Neuronal stem cell (in vitro differentiated cells): ENCODE measurements at regions not wholly inside any gene's neighbourhood (a gene's known extent, or its start where the extent isn't known, plus 50 kb on each side); places are given as distances from the start of the nearest gene placed in this dataset.

Experiments
- DNase-seq: peaks from one replicate; pipeline ENCODE4 v3.0.0-alpha.2; 2013; ENCODE audit warnings: low spot score
- H2AFZ ChIP-seq: one replicate; pipeline ENCODE4 v1.6.1; 2013; ENCODE audit warnings: mild to moderate bottlenecking, low read length, inconsistent platforms
- H2AK5ac ChIP-seq: 2 replicates; pipeline ENCODE4 v1.6.1; 2013; ENCODE audit warnings: low read depth, mild to moderate bottlenecking, inconsistent platforms, low read length, moderate library complexity, mixed read lengths
- H2BK120ac ChIP-seq: 2 replicates; pipeline ENCODE4 v1.6.1; 2013; ENCODE audit warnings: low read depth, mild to moderate bottlenecking, inconsistent platforms, low read length, moderate library complexity, mixed read lengths
- H2BK12ac ChIP-seq: one replicate; pipeline ENCODE4 v1.6.1; 2013; ENCODE audit warnings: low read length, inconsistent platforms
- H2BK15ac ChIP-seq: 2 replicates; pipeline ENCODE4 v1.6.1; 2013; ENCODE audit warnings: mild to moderate bottlenecking, low read length, inconsistent platforms, mixed read lengths
- H2BK5ac ChIP-seq: one replicate; pipeline ENCODE4 v1.6.1; 2013; ENCODE audit warnings: inconsistent platforms, mild to moderate bottlenecking, low read length, moderate library complexity
- H3K14ac ChIP-seq: one replicate; pipeline ENCODE4 v1.6.1; 2013; ENCODE audit warnings: low read length, inconsistent platforms
- H3K18ac ChIP-seq: 2 replicates; pipeline ENCODE4 v1.6.1; 2013; ENCODE audit warnings: low read length, inconsistent platforms
- H3K23ac ChIP-seq: 2 replicates; pipeline ENCODE4 v1.6.1; 2013; ENCODE audit warnings: low read depth, mild to moderate bottlenecking, mixed read lengths, low read length, inconsistent platforms; ENCODE audit not compliant: poor library complexity
- H3K27ac ChIP-seq: replicated peaks from 3 replicates; pipeline ENCODE4 v1.5.1; 2013; ENCODE audit warnings: low read length, inconsistent platforms
- H3K27me3 ChIP-seq, 3 experiments: 2 replicates each; pipeline ENCODE4 v1.6.1; 2013; ENCODE audit warnings: low read length in 3 of 3, mild to moderate bottlenecking in 2 of 3, inconsistent platforms in 1 of 3, low read depth in 1 of 3, mixed read lengths in 1 of 3, moderate library complexity in 1 of 3; ENCODE audit not compliant: control insufficient read depth in 3 of 3, insufficient read depth in 3 of 3
- H3K36me3 ChIP-seq, 2 donors: replicated peaks in 1 of 2; 2 replicates each; pipeline ENCODE4 v1.6.1; 2013; ENCODE audit warnings: low read length in 2 of 2; ENCODE audit not compliant: control insufficient read depth in 2 of 2, insufficient read depth in 2 of 2
- H3K4ac ChIP-seq: 2 replicates; pipeline ENCODE4 v1.6.1; 2013; ENCODE audit warnings: inconsistent platforms, mild to moderate bottlenecking, low read length, moderate library complexity
- H3K4me1 ChIP-seq, 2 donors: 1 replicate in 1 of 2; 2 replicates in 1 of 2; pipeline ENCODE4 v1.6.1; 2013; ENCODE audit warnings: low read length in 2 of 2, low read depth in 1 of 2; ENCODE audit not compliant: control insufficient read depth in 2 of 2, insufficient read depth in 1 of 2
- H3K4me2 ChIP-seq: one replicate; pipeline ENCODE4 v1.6.1; 2013; ENCODE audit warnings: mild to moderate bottlenecking, low read length, inconsistent platforms; ENCODE audit not compliant: insufficient read depth, poor library complexity, severe bottlenecking
- H3K4me3 ChIP-seq, 2 donors: 2 replicates each; pipeline ENCODE4 v1.5.1; 2013; ENCODE audit warnings: low read length in 2 of 2, mild to moderate bottlenecking in 2 of 2, inconsistent platforms in 1 of 2, moderate library complexity in 1 of 2
- H3K79me1 ChIP-seq: one replicate; pipeline ENCODE4 v1.6.1; 2013; ENCODE audit warnings: low read depth, mild to moderate bottlenecking, inconsistent platforms, low read length, moderate library complexity
- H3K9ac ChIP-seq: one replicate; pipeline ENCODE4 v1.6.1; 2013; ENCODE audit warnings: mild to moderate bottlenecking, low read depth, low read length, inconsistent platforms; ENCODE audit not compliant: poor library complexity
- H3K9me3 ChIP-seq, 2 donors: replicated peaks in 1 of 2; 2 replicates each; pipeline versions ENCODE3 to v1.6.1; 2013; ENCODE audit warnings: low read length in 2 of 2, mild to moderate bottlenecking in 2 of 2, inconsistent platforms in 1 of 2, low read depth in 1 of 2, mixed read lengths in 1 of 2, moderate library complexity in 1 of 2; ENCODE audit not compliant: control insufficient read depth in 2 of 2, insufficient read depth in 1 of 2
- H4K8ac ChIP-seq: one replicate; pipeline ENCODE4 v1.6.1; 2013; ENCODE audit warnings: low read depth, mild to moderate bottlenecking, inconsistent platforms, low read length, moderate library complexity
- H4K91ac ChIP-seq: one replicate; pipeline ENCODE4 v1.6.1; 2013; ENCODE audit warnings: low read length, low read depth, mild to moderate bottlenecking, inconsistent platforms; ENCODE audit not compliant: poor library complexity
- WGBS, 2 donors: extraction: QIAGEN DNeasy Blood & Tissue Kit; methylation state at CpG; one replicate each; pipeline ENCODE4 v1.1.7; 2013; ENCODE audit warnings: missing lambda C conversion rate in 2 of 2, mixed read lengths in 1 of 2; ENCODE audit not compliant: insufficient read length in 2 of 2, insufficient replicate concordance in 1 of 2; ENCODE audit errors: extremely low coverage in 2 of 2; 5-methylcytosine and 5-hydroxymethylcytosine counted together

- Histone ChIP-seq H2BK12ac (no peak overlapping the region), H3K14ac (no peak overlapping the region), H2BK120ac (no peak overlapping the region), H3K9ac (no peak overlapping the region), H2AK5ac (no peak overlapping the region), H3K4me3 (no peak overlapping the region), H3K79me1 (no peaks in the 10 kb centered on the region), H2BK5ac (no peak overlapping the region), H2AFZ (no peak overlapping the region), H3K4ac (no peak overlapping the region), H3K18ac (no peak overlapping the region), H3K27ac (no peak overlapping the region), H3K4me1 (no peaks in the 10 kb centered on the region), H3K36me3 (no peaks in the 10 kb centered on the region), H2BK15ac (no peak overlapping the region), H3K23ac (no peak overlapping the region), H3K27me3 (no peaks in the 10 kb centered on the region), H4K91ac (no peak overlapping the region), H3K9me3 (no peaks in the 10 kb centered on the region), H3K4me2 (no peak overlapping the region), H4K8ac (no peak overlapping the region)
- DNase-seq, result no peak
- WGBS, 2 donors, result no CpG with 5 or more reads among the region's 6 CpGs
Observed at GRCh38 chr6:105785066-105785811, 300.9 kb upstream of the PRDM1 start.

- no peak for DNase-seq
- no peak overlapping the region for H3K27ac ChIP-seq
- H2BK120ac ChIP-seq, result no peak overlapping the region
- H3K18ac ChIP-seq, result no peak overlapping the region
- H3K36me3 ChIP-seq, result no peaks in the 10 kb centered on the region
- no peak overlapping the region for H2AK5ac ChIP-seq
- H4K91ac ChIP-seq, result no peak overlapping the region
- H3K4me1 ChIP-seq, result no peaks in the 10 kb centered on the region
- H3K14ac ChIP-seq, result no peak overlapping the region
- no peak overlapping the region for H4K8ac ChIP-seq
- no peak overlapping the region for H2BK12ac ChIP-seq
- H3K4ac ChIP-seq, result no peak overlapping the region
- no peaks in the 10 kb centered on the region for H3K9me3 ChIP-seq
- H3K79me1 ChIP-seq, result no peaks in the 10 kb centered on the region
- H2AFZ ChIP-seq, result no peak overlapping the region
- H2BK15ac ChIP-seq, result no peak overlapping the region
- H3K23ac ChIP-seq, result no peak overlapping the region
- no peak overlapping the region for H3K4me3 ChIP-seq
- WGBS, 2 donors, result no CpG with 5 or more reads among the region's 2 CpGs
- H3K9ac ChIP-seq, result no peak overlapping the region
- no peaks in the 10 kb centered on the region for H3K27me3 ChIP-seq
- H3K4me2 ChIP-seq, result no peak overlapping the region
- no peak overlapping the region for H2BK5ac ChIP-seq
Observed at GRCh38 chr6:105784179-105784578, 302.0 kb upstream of the PRDM1 start.

GRCh38 chr6:105783333-105783935, 302.7 kb upstream of the PRDM1 start:
- no peak overlapping the region for H2AFZ ChIP-seq
- H3K36me3 ChIP-seq, result no peaks in the 10 kb centered on the region
- no peaks in the 10 kb centered on the region for H3K27me3 ChIP-seq
- H3K4me2 ChIP-seq, result no peak overlapping the region
- no peaks in the 10 kb centered on the region for H3K4me1 ChIP-seq
- no peak overlapping the region for H3K4me3 ChIP-seq
- no peak overlapping the region for H4K8ac ChIP-seq
- WGBS, 2 donors, result no CpG with 5 or more reads among the region's 8 CpGs
- no peak overlapping the region for H3K23ac ChIP-seq
- H3K79me1 ChIP-seq, result no peaks in the 10 kb centered on the region
- H3K9ac ChIP-seq, result no peak overlapping the region
- H2AK5ac ChIP-seq, result no peak overlapping the region
- no peak overlapping the region for H3K14ac ChIP-seq
- no peak overlapping the region for H2BK15ac ChIP-seq
- no peak for DNase-seq
- H2BK12ac ChIP-seq, result no peak overlapping the region
- H3K18ac ChIP-seq, result no peak overlapping the region
- H2BK120ac ChIP-seq, result no peak overlapping the region
- no peak overlapping the region for H3K27ac ChIP-seq
- H2BK5ac ChIP-seq, result no peak overlapping the region
- H3K4ac ChIP-seq, result no peak overlapping the region
- H4K91ac ChIP-seq, result no peak overlapping the region
- no peaks in the 10 kb centered on the region for H3K9me3 ChIP-seq

DNA sequence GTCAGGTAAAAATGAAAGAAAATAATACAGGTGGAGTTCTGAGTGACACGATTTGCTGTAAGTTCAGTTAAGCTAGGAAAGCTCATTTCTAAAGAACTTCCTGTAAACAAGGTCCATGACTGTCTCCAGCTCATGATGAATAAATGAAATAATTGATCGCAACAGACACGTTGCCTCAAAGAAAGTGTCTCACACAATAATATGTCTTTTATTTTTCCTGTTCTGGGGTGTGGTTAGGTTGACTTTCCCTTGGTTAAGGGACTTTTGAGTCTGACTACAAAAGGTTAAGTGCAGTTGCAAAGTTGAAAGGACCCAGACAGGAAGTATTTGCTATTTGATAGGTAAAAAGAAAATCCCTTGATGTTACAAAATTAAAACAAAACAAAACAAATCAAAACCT, 304.2 kb upstream of the PRDM1 start:
- H3K4me2 ChIP-seq, result no peak overlapping the region
- no peaks in the 10 kb centered on the region for H3K9me3 ChIP-seq
- no peak overlapping the region for H4K91ac ChIP-seq
- H3K27ac ChIP-seq, result no peak overlapping the region
- no peak overlapping the region for H3K4me3 ChIP-seq
- no peaks in the 10 kb centered on the region for H3K79me1 ChIP-seq
- no peak overlapping the region for H2AK5ac ChIP-seq
- no peak overlapping the region for H2BK12ac ChIP-seq
- H2AFZ ChIP-seq, result no peak overlapping the region
- H3K9ac ChIP-seq, result no peak overlapping the region
- no peaks in the 10 kb centered on the region for H3K4me1 ChIP-seq
- H2BK5ac ChIP-seq, result no peak overlapping the region
- H3K18ac ChIP-seq, result no peak overlapping the region
- H2BK15ac ChIP-seq, result no peak overlapping the region
- no peaks in the 10 kb centered on the region for H3K36me3 ChIP-seq
- WGBS, 2 donors, result no CpG with 5 or more reads among the region's 3 CpGs
- no peak overlapping the region for H3K23ac ChIP-seq
- H2BK120ac ChIP-seq, result no peak overlapping the region
- DNase-seq, result no peak
- no peak overlapping the region for H4K8ac ChIP-seq
- H3K14ac ChIP-seq, result no peak overlapping the region
- H3K4ac ChIP-seq, result no peak overlapping the region
- H3K27me3 ChIP-seq, result no peaks in the 10 kb centered on the region
